A549 (cell line): ENCODE measurements at regions not wholly inside any gene's neighbourhood (a gene's known extent, or its start where the extent isn't known, plus 50 kb on each side); places are given as distances from the start of the nearest gene placed in this dataset.

ENCODE experiments used
- MAZ ChIP-seq: fragments of 150-350 bp; IDR thresholded peaks from 2 replicates; pipeline ENCODE4 v1.6.1; 2014; ENCODE audit warnings: antibody characterized with exemption, low read depth, low read length, borderline replicate concordance
- TF ChIP-seq, protein P1 (sequence below): fragments of >200 bp; sonication (Bioruptor Twin); formaldehyde crosslinking; IDR thresholded peaks from 3 replicates; pipeline ENCODE4 v1.5.1; 2016

GRCh38 chr6:74577619-74578018 is 628.2 kb downstream of the COL12A1 start:
- no peak for TF ChIP-seq MAZ
- TF ChIP-seq, protein P1, sequence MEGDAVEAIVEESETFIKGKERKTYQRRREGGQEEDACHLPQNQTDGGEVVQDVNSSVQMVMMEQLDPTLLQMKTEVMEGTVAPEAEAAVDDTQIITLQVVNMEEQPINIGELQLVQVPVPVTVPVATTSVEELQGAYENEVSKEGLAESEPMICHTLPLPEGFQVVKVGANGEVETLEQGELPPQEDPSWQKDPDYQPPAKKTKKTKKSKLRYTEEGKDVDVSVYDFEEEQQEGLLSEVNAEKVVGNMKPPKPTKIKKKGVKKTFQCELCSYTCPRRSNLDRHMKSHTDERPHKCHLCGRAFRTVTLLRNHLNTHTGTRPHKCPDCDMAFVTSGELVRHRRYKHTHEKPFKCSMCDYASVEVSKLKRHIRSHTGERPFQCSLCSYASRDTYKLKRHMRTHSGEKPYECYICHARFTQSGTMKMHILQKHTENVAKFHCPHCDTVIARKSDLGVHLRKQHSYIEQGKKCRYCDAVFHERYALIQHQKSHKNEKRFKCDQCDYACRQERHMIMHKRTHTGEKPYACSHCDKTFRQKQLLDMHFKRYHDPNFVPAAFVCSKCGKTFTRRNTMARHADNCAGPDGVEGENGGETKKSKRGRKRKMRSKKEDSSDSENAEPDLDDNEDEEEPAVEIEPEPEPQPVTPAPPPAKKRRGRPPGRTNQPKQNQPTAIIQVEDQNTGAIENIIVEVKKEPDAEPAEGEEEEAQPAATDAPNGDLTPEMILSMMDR, result no peak
